Osteocyte (in vitro differentiated cells): ENCODE measurements at regions not wholly inside any gene's neighbourhood (a gene's known extent, or its start where the extent isn't known, plus 50 kb on each side); places are given as distances from the start of the nearest gene placed in this dataset.

ENCODE experiments used
- DNase-seq: peaks from one replicate; pipeline ENCODE4 v3.0.0; 2021; ENCODE audit warnings: mixed read lengths; ENCODE audit not compliant: unreplicated experiment; ENCODE audit errors: extremely low spot score
- H3K27ac Mint-ChIP-seq: one replicate; pipeline ENCODE4 v1.8.0; 2021; ENCODE audit warnings: mild to moderate bottlenecking, mixed read lengths; ENCODE audit not compliant: unreplicated experiment
- H3K27me3 Mint-ChIP-seq: one replicate; pipeline ENCODE4 v1.8.0; 2021; ENCODE audit warnings: mixed read lengths; ENCODE audit not compliant: unreplicated experiment
- H3K36me3 Mint-ChIP-seq: one replicate; pipeline ENCODE4 v1.8.0; 2021; ENCODE audit warnings: mixed read lengths; ENCODE audit not compliant: unreplicated experiment
- H3K4me1 Mint-ChIP-seq: one replicate; pipeline ENCODE4 v1.8.0; 2021; ENCODE audit warnings: mixed read lengths; ENCODE audit not compliant: unreplicated experiment
- H3K4me3 Mint-ChIP-seq: one replicate; pipeline ENCODE4 v1.8.0; 2021; ENCODE audit warnings: mild to moderate bottlenecking, moderate library complexity, mixed read lengths; ENCODE audit not compliant: unreplicated experiment
- H3K9me3 Mint-ChIP-seq: one replicate; pipeline ENCODE4 v1.8.0; 2021; ENCODE audit warnings: mixed read lengths; ENCODE audit not compliant: unreplicated experiment
- CTCF ChIP-seq: fragments of 200-600 bp; sonication (generic); IDR thresholded peaks from 2 replicates; pipeline ENCODE4 v1.5.0; 2021; ENCODE audit warnings: antibody characterized with exemption, mild to moderate bottlenecking, moderate library complexity

GRCh38 chr18:43819397-43819796 is 542.1 kb upstream of the SYT4 start:
- H3K9me3 Mint-ChIP-seq: peaks cover 11% of the 10 kb centered on the region
- TF ChIP-seq CTCF: no peak
- H3K4me3 Mint-ChIP-seq: no peak overlapping the region
- peaks cover 11% of the 10 kb centered on the region for H3K4me1 Mint-ChIP-seq
- H3K27me3 Mint-ChIP-seq: no peaks in the 10 kb centered on the region
- DNase-seq: no peak
- no peak overlapping the region for H3K27ac Mint-ChIP-seq
- no peaks in the 10 kb centered on the region for H3K36me3 Mint-ChIP-seq

- Mint-ChIP-seq H3K27ac (no peak overlapping the region), H3K36me3 (no peaks in the 10 kb centered on the region), H3K27me3 (no peaks in the 10 kb centered on the region), H3K4me3 (no peak overlapping the region), H3K9me3 (peaks cover 11% of the 10 kb centered on the region), H3K4me1 (peaks cover 11% of the 10 kb centered on the region)
- TF ChIP-seq CTCF: no peak
- no peak for DNase-seq
These were observed 542.6 kb upstream of the SYT4 start for GRCh38 chr18:43819873-43820272.

- Mint-ChIP-seq H3K9me3 (no peaks in the 10 kb centered on the region), H3K27ac (no peak overlapping the region), H3K36me3 (no peaks in the 10 kb centered on the region), H3K27me3 (no peaks in the 10 kb centered on the region), H3K4me1 (peaks cover 7% of the 10 kb centered on the region), H3K4me3 (no peak overlapping the region)
- TF ChIP-seq CTCF: no peak
- no peak for DNase-seq
These were observed 548.5 kb upstream of the SYT4 start for GRCh38 chr18:43825768-43826167.

GRCh38 chr18:43826215-43826614 is 548.9 kb upstream of the SYT4 start:
- no peak overlapping the region for H3K4me3 Mint-ChIP-seq
- H3K9me3 Mint-ChIP-seq: no peaks in the 10 kb centered on the region
- no peaks in the 10 kb centered on the region for H3K27me3 Mint-ChIP-seq
- DNase-seq: no peak
- peaks cover 7% of the 10 kb centered on the region for H3K4me1 Mint-ChIP-seq
- H3K36me3 Mint-ChIP-seq: no peaks in the 10 kb centered on the region
- H3K27ac Mint-ChIP-seq: no peak overlapping the region
- no peak for TF ChIP-seq CTCF

- Mint-ChIP-seq H3K9me3 (no peaks in the 10 kb centered on the region), H3K27ac (no peak overlapping the region), H3K4me1 (peaks cover 7% of the 10 kb centered on the region), H3K27me3 (no peaks in the 10 kb centered on the region), H3K36me3 (no peaks in the 10 kb centered on the region), H3K4me3 (no peak overlapping the region)
- no peak for DNase-seq
- TF ChIP-seq CTCF: no peak
These were observed 550.0 kb upstream of the SYT4 start for GRCh38 chr18:43827311-43827710.
